Activated naive CD8-positive, alpha-beta T cell (primary cell): ENCODE measurements at regions not wholly inside any gene's neighbourhood (a gene's known extent, or its start where the extent isn't known, plus 50 kb on each side); places are given as distances from the start of the nearest gene placed in this dataset.
"Not testable (repeated sequence)": the region's sequence is repeated elsewhere in the genome, so short reads cannot be mapped to it uniquely, and the experiment has no call there.

Experiments
- H3K27ac Mint-ChIP-seq: one replicate; pipeline ENCODE4 v1.8.0; 2021; ENCODE audit warnings: mixed read lengths
- H3K27me3 Mint-ChIP-seq: one replicate; pipeline ENCODE4 v1.8.0; 2021; ENCODE audit warnings: mixed read lengths
- H3K36me3 Mint-ChIP-seq: one replicate; pipeline ENCODE4 v1.8.0; 2021; ENCODE audit warnings: mixed read lengths
- H3K4me1 Mint-ChIP-seq: one replicate; pipeline ENCODE4 v1.8.0; 2021; ENCODE audit warnings: low read depth, mixed read lengths
- H3K4me3 Mint-ChIP-seq: one replicate; pipeline ENCODE4 v1.8.0; 2021; ENCODE audit warnings: mild to moderate bottlenecking, mixed read lengths
- H3K9me3 Mint-ChIP-seq: one replicate; pipeline ENCODE4 v1.8.0; 2021; ENCODE audit warnings: low read depth, mixed read lengths

DNA sequence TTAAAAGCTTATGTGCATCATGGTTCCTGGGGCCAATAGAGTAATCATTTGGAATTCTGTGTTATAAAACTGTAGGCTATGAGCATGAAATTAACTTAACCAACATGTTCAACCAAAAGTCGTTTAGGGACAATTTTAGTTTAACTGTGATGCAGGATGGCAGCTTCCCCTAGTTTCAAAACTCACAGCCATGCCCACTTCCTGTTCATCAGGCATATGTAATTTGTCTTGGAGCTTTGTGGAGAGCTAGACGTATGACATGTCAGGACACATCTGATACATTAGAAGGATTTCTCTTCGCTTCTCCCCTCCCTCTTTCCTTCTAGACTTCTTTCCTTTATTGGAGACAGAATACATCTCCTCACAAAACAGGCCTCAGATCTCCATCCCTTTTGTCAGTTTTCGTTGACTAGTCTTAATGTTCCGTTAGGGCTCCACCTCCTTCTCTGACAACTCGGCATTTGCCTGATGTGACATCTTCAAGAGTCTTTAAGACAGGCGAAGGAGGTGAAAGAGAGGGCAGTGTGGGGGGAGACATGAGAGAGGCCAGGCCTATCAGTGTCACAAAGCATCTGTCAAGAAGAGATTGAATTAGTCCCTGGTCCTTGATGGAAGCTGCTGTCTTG is 176.0 kb downstream of the MSX2 start:
- H3K4me1 Mint-ChIP-seq: no peaks in the 10 kb centered on the region
- no peak overlapping the region for H3K27ac Mint-ChIP-seq
- H3K4me3 Mint-ChIP-seq: no peak overlapping the region
- peaks cover 7% of the 10 kb centered on the region for H3K27me3 Mint-ChIP-seq
- no peaks in the 10 kb centered on the region for H3K9me3 Mint-ChIP-seq
- H3K36me3 Mint-ChIP-seq: no peaks in the 10 kb centered on the region

DNA sequence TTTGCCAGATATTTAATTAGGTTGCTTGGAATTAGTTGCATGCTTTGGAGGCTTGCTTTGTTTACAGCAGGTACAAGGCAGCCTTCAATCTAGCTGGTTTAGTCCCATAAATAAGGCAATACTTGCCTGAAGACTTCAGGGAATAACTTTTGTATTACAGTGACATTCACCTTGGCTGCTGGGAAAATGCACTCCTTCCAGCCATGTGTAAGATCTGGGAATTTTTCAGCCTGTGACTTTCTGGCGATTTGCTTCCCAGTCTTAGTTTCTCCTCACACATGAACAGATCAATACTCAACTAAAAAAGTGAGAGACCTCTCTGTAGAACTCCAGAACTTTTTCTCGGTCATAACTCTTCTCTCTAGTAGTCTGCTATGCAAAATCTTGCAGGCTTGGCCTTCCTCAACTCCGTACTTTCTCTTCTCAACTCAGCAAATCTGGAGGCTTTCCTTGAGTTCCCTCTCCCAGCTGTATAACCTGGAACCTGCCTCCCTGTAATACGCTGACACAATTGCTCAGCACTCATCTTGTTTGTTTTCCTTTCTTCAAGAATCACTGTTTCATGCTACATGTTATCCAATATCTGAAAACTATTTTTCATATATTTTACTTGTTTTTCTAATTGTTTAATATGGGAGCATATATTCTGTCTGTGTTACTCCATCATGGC is 173.0 kb downstream of the MSX2 start:
- Mint-ChIP-seq H3K27me3 (peaks cover 4% of the 10 kb centered on the region), H3K36me3 (no peaks in the 10 kb centered on the region), H3K9me3 (peaks cover 4% of the 10 kb centered on the region), H3K4me1 (no peaks in the 10 kb centered on the region), H3K4me3 (no peak overlapping the region), H3K27ac (no peak overlapping the region)

- H3K4me3 Mint-ChIP-seq: no peak overlapping the region
- H3K36me3 Mint-ChIP-seq: no peaks in the 10 kb centered on the region
- H3K9me3 Mint-ChIP-seq: peaks cover 11% of the 10 kb centered on the region
- no peak overlapping the region for H3K27ac Mint-ChIP-seq
- H3K27me3 Mint-ChIP-seq: peaks cover 13% of the 10 kb centered on the region
- no peaks in the 10 kb centered on the region for H3K4me1 Mint-ChIP-seq
These were observed 171.0 kb downstream of the MSX2 start for GRCh38 chr5:174895360-174895759.

- no peaks in the 10 kb centered on the region for H3K4me1 Mint-ChIP-seq
- peaks cover 20% of the 10 kb centered on the region for H3K27me3 Mint-ChIP-seq
- peaks cover 11% of the 10 kb centered on the region for H3K9me3 Mint-ChIP-seq
- no peak overlapping the region for H3K27ac Mint-ChIP-seq
- H3K4me3 Mint-ChIP-seq: no peak overlapping the region
- no peaks in the 10 kb centered on the region for H3K36me3 Mint-ChIP-seq
These were observed 168.4 kb downstream of the MSX2 start for GRCh38 chr5:174892742-174893141.

GRCh38 chr5:174880412-174881200 is 156.2 kb downstream of the MSX2 start:
- not testable (repeated sequence) for H3K4me1 Mint-ChIP-seq, H3K27me3 Mint-ChIP-seq, H3K27ac Mint-ChIP-seq, H3K9me3 Mint-ChIP-seq, H3K36me3 Mint-ChIP-seq, H3K4me3 Mint-ChIP-seq

DNA sequence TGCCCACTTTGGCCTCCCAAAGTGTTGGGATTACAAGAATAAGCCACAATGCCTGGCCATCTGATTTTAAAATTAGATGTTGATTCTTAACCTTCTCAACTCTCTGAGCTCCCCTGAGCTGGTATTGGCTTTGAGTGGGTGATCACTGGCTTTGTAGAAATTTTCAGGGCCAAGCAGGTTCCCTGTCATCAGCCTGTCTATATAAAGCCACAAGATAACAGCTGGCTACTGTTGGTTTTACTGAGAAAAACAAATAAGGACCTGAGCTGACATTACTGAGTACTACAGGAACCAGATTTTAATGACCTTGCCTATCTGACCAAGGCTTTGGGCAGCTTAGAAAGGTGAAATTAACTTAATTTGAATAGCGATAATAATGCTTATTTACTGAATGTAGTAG is 153.6 kb downstream of the MSX2 start:
- Mint-ChIP-seq H3K9me3 (no peaks in the 10 kb centered on the region), H3K27ac (no peak overlapping the region), H3K27me3 (peaks cover 5% of the 10 kb centered on the region), H3K4me3 (no peak overlapping the region), H3K4me1 (no peaks in the 10 kb centered on the region), H3K36me3 (no peaks in the 10 kb centered on the region)

DNA sequence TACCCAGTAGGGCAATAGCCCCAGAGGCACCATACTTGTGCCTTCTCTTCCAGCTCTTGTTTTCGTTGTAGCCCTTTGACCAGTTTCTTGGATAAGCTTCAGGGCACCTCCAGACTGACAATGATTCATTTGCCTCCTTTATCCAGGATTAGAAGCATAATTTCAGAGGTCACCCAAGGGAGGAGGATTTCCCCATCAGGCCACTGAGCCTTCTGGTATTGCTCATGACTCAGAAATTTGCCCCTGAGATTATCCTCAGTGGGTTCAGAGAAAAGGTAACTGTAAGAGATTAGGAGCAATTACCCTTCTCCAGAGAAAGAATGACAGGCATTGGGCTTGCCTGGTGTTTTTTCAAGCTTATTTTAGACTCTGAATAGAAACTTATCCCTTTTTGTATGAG is 147.9 kb downstream of the MSX2 start:
- no peaks in the 10 kb centered on the region for H3K9me3 Mint-ChIP-seq
- H3K27me3 Mint-ChIP-seq: peaks cover 18% of the 10 kb centered on the region

DNA sequence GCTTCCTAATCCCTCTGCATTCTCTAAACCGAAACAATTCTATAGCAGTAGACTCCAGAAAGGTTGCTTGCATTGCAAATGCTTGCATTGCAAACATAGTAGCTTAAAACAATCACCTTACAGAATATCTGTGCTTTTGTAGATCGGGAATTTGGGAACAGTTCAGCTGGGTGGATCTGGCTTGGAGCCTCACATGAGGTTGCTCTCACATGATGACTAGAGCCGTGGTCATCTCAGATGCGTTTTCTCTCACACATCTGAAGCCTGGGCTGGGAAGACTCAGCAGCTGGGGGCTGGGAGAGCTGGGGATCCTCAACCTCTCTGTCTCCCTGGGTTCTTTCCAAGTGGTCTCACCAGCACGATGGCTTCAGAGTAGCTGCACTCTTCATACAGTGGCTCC is 127.8 kb downstream of the MSX2 start:
- Mint-ChIP-seq H3K4me3 (no peak overlapping the region), H3K27ac (no peak overlapping the region), H3K36me3 (no peaks in the 10 kb centered on the region), H3K4me1 (no peaks in the 10 kb centered on the region), H3K9me3 (no peaks in the 10 kb centered on the region), H3K27me3 (peaks cover 3% of the 10 kb centered on the region)

More for the DNA sequence above, 147.9 kb downstream of the MSX2 start:
- no peaks in the 10 kb centered on the region for H3K4me1 Mint-ChIP-seq
- H3K4me3 Mint-ChIP-seq: no peak overlapping the region
- no peaks in the 10 kb centered on the region for H3K36me3 Mint-ChIP-seq
- H3K27ac Mint-ChIP-seq: no peak overlapping the region

DNA sequence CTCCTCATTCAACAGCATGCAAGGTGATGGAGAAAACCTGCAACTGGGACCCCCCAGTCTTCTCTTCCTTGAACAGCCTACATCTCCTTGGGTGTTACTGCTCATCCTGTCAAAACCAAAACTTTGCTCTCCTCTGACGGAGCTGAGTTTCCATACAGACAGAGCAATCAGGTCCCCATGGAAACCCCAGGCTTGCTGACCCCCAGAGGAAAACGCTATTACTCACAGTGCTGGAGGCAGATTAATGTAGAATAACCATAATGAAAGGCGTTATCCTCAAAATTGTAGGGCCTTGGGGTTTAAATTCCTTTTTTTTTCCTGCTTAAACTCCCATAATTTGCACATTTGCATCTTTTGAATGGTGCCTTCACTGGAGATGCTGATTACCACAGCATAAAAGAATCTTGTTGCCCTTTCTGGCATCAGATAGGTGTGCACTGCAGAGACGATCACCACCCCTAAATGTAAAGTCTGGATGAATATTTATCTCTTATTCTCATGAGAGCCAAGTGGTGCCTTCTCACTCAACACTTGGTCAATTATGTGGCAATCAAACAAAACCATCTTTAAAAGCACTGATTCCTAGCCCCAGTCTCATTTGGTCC is 126.3 kb downstream of the MSX2 start:
- no peak overlapping the region for H3K4me3 Mint-ChIP-seq
- H3K27ac Mint-ChIP-seq: no peak overlapping the region
- no peaks in the 10 kb centered on the region for H3K9me3 Mint-ChIP-seq
- H3K4me1 Mint-ChIP-seq: no peaks in the 10 kb centered on the region
- peaks cover 3% of the 10 kb centered on the region for H3K27me3 Mint-ChIP-seq
- H3K36me3 Mint-ChIP-seq: no peaks in the 10 kb centered on the region

DNA sequence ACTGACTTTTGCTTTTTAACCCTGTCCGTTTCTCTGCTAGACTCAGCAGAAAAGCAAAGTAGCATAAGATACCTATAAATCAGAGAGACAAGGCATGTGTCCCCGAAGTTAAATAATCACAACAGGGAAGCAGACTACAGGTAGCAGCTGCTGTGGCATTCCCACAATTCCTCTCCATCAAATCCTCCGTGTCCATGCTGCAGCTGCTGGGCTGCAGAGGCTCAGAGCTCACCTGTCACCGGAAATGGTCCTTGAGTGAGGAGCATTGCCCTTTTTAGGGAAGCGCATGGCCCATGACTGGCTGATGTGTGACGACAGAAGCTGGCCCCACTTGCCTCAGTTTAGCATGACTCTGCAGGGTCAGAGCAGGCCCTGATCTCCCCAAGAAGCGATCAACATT is 125.0 kb downstream of the MSX2 start:
- no peaks in the 10 kb centered on the region for H3K4me1 Mint-ChIP-seq
- no peak overlapping the region for H3K4me3 Mint-ChIP-seq
- no peaks in the 10 kb centered on the region for H3K9me3 Mint-ChIP-seq
- no peak overlapping the region for H3K27ac Mint-ChIP-seq
- no peaks in the 10 kb centered on the region for H3K36me3 Mint-ChIP-seq
- peaks cover 3% of the 10 kb centered on the region for H3K27me3 Mint-ChIP-seq

DNA sequence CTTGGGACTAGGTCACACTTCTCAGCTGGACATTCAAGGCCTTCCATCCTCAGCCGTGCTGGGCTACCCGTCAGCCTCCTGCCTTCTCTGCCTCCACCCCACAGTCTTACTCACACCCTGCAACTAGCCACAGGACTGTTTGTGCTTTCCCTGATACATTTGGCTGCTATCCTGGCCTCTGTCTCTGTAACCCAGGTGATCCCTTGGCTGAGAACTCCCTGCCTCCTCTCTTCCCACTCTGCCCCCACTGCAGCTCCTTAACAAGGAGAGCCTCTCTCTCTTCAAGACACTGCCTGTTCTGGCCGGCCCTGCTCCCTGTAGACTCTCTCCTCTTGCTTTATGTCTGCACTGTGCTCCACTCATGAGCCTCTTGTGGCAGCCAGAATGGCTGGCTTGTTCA is 120.6 kb downstream of the MSX2 start:
- Mint-ChIP-seq H3K36me3 (no peaks in the 10 kb centered on the region), H3K9me3 (no peaks in the 10 kb centered on the region), H3K4me1 (no peaks in the 10 kb centered on the region), H3K4me3 (no peak overlapping the region), H3K27me3 (peaks cover 10% of the 10 kb centered on the region), H3K27ac (no peak overlapping the region)

DNA sequence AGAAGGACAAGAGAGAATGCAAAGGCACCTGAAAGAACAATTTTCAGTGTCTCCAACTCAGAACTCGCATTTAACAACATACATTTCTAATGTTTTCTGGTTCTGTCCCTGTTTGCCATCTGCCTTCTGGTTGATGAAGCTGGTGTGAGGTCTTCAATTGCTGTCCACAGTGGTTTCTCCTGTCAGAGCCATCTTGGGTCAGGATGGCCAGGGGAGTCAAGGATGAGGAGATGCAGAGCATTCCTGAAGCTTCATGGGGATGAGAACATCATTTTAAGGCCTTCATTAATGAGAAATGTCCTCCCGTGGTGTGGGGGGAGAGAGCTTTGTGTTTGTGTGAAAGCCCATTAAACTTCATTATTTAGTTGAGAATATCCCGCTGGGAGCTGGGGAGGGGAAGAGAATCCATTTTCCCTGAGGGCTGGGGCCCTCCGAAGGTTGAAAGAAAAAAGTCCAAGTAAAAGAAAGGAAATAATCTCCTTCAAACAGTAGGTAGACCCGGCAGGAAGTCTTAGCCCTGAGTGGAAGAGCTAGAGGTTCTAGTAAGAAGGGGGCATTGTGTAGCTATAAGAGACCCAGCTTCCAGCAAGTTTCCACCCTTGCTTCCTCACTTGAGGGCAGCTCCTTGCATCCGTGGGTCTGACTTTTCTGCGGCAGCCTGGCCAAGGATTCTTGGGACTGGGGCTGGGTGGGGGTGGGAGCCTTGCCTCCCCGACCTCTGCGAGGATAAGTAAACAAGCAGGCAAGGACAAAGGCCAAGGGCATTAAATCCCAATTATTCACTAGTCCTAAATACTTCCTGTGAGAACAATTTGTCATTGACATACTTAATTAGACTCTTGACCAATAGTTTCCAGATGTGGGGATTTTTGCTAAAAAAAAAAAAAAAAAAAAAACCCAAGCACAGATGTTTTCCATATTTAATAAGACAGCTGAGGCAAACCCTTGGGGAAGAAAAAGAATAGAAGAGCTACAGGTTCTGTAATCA is 119.2 kb downstream of the MSX2 start:
- Mint-ChIP-seq H3K36me3 (no peaks in the 10 kb centered on the region), H3K27me3 (peaks cover 12% of the 10 kb centered on the region), H3K4me3 (no peak overlapping the region), H3K9me3 (no peaks in the 10 kb centered on the region), H3K27ac (no peak overlapping the region), H3K4me1 (no peaks in the 10 kb centered on the region)

- Mint-ChIP-seq H3K9me3 (no peaks in the 10 kb centered on the region), H3K27me3 (peaks cover 19% of the 10 kb centered on the region), H3K4me3 (no peak overlapping the region), H3K27ac (no peak overlapping the region), H3K36me3 (no peaks in the 10 kb centered on the region), H3K4me1 (no peaks in the 10 kb centered on the region)
These were observed 116.1 kb downstream of the MSX2 start for GRCh38 chr5:174840435-174840834.

DNA sequence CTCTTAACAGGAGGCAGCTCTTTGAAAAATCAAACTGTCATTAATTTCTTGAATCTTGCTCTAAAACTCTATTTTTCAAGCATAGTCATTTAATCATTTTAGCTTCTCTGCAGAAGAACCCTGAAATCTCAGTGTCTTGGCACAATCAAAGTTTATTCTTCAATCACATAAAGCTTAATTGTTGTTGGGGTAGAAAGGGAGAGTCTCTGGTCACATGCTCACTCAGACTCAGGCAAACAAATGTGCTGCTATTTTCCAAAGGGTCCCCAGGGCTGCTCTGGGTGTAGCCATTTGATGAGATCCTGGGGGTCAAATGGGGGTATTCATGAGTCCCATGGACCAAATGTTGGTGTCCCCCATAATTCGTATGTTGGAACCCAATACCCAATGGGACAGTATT is 114.8 kb downstream of the MSX2 start:
- Mint-ChIP-seq H3K27ac (no peak overlapping the region), H3K4me3 (no peak overlapping the region), H3K9me3 (no peaks in the 10 kb centered on the region), H3K27me3 (peaks cover 19% of the 10 kb centered on the region), H3K4me1 (no peaks in the 10 kb centered on the region), H3K36me3 (no peaks in the 10 kb centered on the region)
